ENCODE measurements at regions not wholly inside any gene's neighbourhood (a gene's known extent, or its start where the extent isn't known, plus 50 kb on each side); places are given as distances from the start of the nearest gene placed in this dataset.

DNA sequence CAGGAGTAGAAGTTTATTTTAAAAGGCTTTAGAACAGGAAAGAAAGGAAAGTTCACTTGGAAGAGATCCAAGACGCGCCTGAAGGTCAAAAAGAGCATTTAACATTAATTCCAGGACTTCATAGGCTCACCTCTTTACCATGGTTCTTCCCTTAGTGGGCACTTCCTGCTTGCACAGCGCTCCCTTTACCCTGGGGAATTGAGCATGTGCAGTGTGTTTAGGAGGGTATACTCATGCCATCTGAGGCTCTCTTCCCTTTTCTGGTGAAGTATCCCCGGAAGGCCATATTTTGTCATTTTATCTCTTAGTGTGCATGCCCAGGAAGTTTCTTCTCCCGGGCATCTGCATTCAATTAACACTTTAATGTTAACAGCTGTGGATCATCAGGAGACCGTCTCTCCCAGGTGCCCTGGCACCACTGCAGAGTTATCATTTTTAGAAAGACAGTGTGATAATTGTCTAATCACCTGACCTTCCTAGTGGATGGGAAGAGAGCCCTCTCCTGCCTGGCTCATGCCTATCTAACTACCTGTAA is 66.1 kb upstream of the ABCC4 start:
- Histone ChIP-seq H3K9me3 (ENCODE audit: severe bottlenecking) (no peaks in the 10 kb centered on the region), H3K4me3 (ENCODE audit: severe bottlenecking) (no peak overlapping the region), H3K27ac (ENCODE audit: poor library complexity, severe bottlenecking) (no peak overlapping the region), H3K27me3 (ENCODE audit: insufficient read depth, poor library complexity, severe bottlenecking) (no peaks in the 10 kb centered on the region), H3K4me1 (ENCODE audit: insufficient read depth, poor library complexity, severe bottlenecking) (no peaks in the 10 kb centered on the region), H3K36me3 (ENCODE audit: low read depth) (no peaks in the 10 kb centered on the region)
- ATAC-seq (ENCODE audit: low read depth) = no peak
- TF ChIP-seq, protein P1, sequence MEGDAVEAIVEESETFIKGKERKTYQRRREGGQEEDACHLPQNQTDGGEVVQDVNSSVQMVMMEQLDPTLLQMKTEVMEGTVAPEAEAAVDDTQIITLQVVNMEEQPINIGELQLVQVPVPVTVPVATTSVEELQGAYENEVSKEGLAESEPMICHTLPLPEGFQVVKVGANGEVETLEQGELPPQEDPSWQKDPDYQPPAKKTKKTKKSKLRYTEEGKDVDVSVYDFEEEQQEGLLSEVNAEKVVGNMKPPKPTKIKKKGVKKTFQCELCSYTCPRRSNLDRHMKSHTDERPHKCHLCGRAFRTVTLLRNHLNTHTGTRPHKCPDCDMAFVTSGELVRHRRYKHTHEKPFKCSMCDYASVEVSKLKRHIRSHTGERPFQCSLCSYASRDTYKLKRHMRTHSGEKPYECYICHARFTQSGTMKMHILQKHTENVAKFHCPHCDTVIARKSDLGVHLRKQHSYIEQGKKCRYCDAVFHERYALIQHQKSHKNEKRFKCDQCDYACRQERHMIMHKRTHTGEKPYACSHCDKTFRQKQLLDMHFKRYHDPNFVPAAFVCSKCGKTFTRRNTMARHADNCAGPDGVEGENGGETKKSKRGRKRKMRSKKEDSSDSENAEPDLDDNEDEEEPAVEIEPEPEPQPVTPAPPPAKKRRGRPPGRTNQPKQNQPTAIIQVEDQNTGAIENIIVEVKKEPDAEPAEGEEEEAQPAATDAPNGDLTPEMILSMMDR (IDR thresholded peaks at IDR 0.05; ENCODE audit: poor library complexity, severe bottlenecking) = no peak
- DNase-seq (ENCODE audit: low spot score) = no peak

DNA sequence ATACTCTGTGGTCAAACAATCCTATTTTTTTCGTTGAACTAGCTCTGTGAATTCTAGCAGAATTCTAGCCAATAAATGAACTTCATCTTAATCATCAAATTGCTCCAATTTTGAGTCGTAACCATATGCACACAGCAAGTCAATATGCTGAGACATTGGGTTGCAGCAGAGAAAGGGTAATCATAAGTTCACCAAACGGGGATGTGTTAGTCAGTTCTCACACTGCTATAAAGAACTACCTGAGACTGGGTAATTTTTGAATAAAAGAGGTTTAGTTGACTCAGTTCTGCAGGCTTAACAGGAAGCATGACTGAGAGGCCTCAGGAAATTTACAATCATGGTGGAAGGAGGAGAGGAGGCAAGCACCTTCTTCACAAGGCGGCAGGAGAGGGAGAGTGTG is 67.7 kb upstream of the ABCC4 start:
- DNase-seq (ENCODE audit: low spot score) = no peak
- Histone ChIP-seq H3K9me3 (ENCODE audit: severe bottlenecking) (no peaks in the 10 kb centered on the region), H3K27me3 (ENCODE audit: insufficient read depth, poor library complexity, severe bottlenecking) (no peaks in the 10 kb centered on the region), H3K27ac (ENCODE audit: poor library complexity, severe bottlenecking) (no peak overlapping the region), H3K36me3 (ENCODE audit: low read depth) (no peaks in the 10 kb centered on the region), H3K4me1 (ENCODE audit: insufficient read depth, poor library complexity, severe bottlenecking) (no peaks in the 10 kb centered on the region), H3K4me3 (ENCODE audit: severe bottlenecking) (no peak overlapping the region)
- no peak for ATAC-seq (ENCODE audit: low read depth)
- TF ChIP-seq, protein P1 (IDR thresholded peaks at IDR 0.05; ENCODE audit: poor library complexity, severe bottlenecking) = no peak

DNA sequence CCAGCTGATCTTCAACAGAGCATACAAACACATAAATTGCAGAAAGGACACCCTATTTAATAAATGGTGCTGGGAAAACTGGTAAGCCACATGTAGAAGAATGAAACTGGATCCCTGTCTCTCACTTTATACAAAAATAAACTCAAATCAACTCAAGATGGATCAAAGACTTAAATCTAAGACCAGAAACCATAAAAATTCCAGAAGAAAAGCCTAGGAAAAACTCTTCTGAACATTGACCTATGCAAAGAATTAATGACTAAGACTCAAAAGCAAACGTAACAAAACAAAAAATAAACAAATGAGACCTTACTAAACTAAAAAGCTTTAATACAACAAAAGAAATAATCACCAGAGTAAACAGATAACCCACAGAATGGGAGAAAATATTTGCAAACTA is 74.5 kb upstream of the ABCC4 start:
- Histone ChIP-seq H3K4me1 (ENCODE audit: insufficient read depth, poor library complexity, severe bottlenecking) (peaks cover 4% of the 10 kb centered on the region), H3K27ac (ENCODE audit: poor library complexity, severe bottlenecking) (no peak overlapping the region), H3K9me3 (ENCODE audit: severe bottlenecking) (no peaks in the 10 kb centered on the region), H3K27me3 (ENCODE audit: insufficient read depth, poor library complexity, severe bottlenecking) (no peaks in the 10 kb centered on the region), H3K36me3 (ENCODE audit: low read depth) (no peaks in the 10 kb centered on the region), H3K4me3 (ENCODE audit: severe bottlenecking) (no peak overlapping the region)
- TF ChIP-seq, protein P1 (IDR thresholded peaks at IDR 0.05; ENCODE audit: poor library complexity, severe bottlenecking) = no peak
- no peak for ATAC-seq (ENCODE audit: low read depth)
- no peak for DNase-seq (ENCODE audit: low spot score)

DNA sequence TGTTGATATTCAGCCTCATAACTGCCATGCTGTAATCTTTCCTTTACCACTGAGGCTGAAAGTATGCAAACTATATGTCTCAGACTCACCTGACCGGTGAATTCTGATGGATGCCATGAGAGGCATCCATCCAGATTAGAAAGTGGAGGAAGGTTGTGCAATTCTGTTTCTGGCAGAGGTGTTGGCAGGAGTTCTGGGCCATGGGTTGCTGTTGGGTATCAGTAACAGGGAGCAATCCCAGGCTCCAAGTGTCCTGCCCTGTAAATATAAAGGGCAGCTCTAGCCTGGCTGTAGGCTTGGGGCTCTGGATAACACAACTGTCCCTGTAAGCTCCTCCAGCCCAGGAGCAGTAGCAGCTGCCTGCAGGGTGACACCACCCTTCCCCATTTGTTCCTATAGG is 77.4 kb upstream of the ABCC4 start:
- ATAC-seq (ENCODE audit: low read depth) = no peak

More for the DNA sequence above, 77.4 kb upstream of the ABCC4 start:
- Histone ChIP-seq H3K4me3 (ENCODE audit: severe bottlenecking) (no peak overlapping the region), H3K27me3 (ENCODE audit: insufficient read depth, poor library complexity, severe bottlenecking) (no peaks in the 10 kb centered on the region), H3K27ac (ENCODE audit: poor library complexity, severe bottlenecking) (no peak overlapping the region), H3K4me1 (ENCODE audit: insufficient read depth, poor library complexity, severe bottlenecking) (peaks cover 4% of the 10 kb centered on the region), H3K9me3 (ENCODE audit: severe bottlenecking) (no peaks in the 10 kb centered on the region), H3K36me3 (ENCODE audit: low read depth) (no peaks in the 10 kb centered on the region)
- TF ChIP-seq, protein P1 (IDR thresholded peaks at IDR 0.05; ENCODE audit: poor library complexity, severe bottlenecking) = no peak
- no peak for DNase-seq (ENCODE audit: low spot score)

Measured in RWPE2 (cell line).